H1 (cell line): ENCODE measurements at regions not wholly inside any gene's neighbourhood (a gene's known extent, or its start where the extent isn't known, plus 50 kb on each side); places are given as distances from the start of the nearest gene placed in this dataset.

Source experiments
- CTCF ChIA-PET: fragments of 300-600 bp; sonication (Branson Sonifier 250); formaldehyde crosslinking; loops from one replicate; lab custom pipeline; 2021; ENCODE audit not compliant: partially characterized antibody; lab: Charles Lee
- POLR2A ChIA-PET: fragments of 300-600 bp; sonication (Branson Sonifier 250); formaldehyde crosslinking; loops from one replicate; lab custom pipeline; 2021; ENCODE audit warnings: inconsistent platforms; ENCODE audit not compliant: partially characterized antibody; lab: Charles Lee
- DNase-seq, 2 experiments: peaks; one replicate each; pipeline versions ENCODE4 v3.0.0 to v3.0.0-alpha.2; 2010 to 2022; ENCODE audit warnings: low spot score in 2 of 2, low read depth in 1 of 2, mixed read lengths in 1 of 2
- FAIRE-seq: peaks from 2 replicates; lab custom pipeline; 2011; peaks lifted over from hg19 to GRCh38; lab: Jason Lieb, UNC
- H2AFZ ChIP-seq: 2 replicates; pipeline ENCODE4 v1.8.1; 2012; ENCODE audit warnings: low read length, inconsistent platforms
- H2AK5ac ChIP-seq: 2 replicates; pipeline ENCODE4 v1.6.1; 2013; ENCODE audit warnings: low read depth, low read length
- H2BK120ac ChIP-seq: replicated peaks from 2 replicates; pipeline ENCODE3; 2013; ENCODE audit warnings: low read depth, low read length, inconsistent platforms
- H2BK12ac ChIP-seq: 2 replicates; pipeline ENCODE4 v1.6.1; 2013; ENCODE audit warnings: low read depth, low read length
- H2BK15ac ChIP-seq: 2 replicates; pipeline ENCODE4 v1.6.1; 2013; ENCODE audit warnings: low read length
- H2BK20ac ChIP-seq: 2 replicates; pipeline ENCODE4 v1.6.1; 2013; ENCODE audit warnings: low read length
- H2BK5ac ChIP-seq: 2 replicates; pipeline ENCODE4 v1.6.1; 2013; ENCODE audit warnings: low read depth, low read length
- H3K14ac ChIP-seq: 2 replicates; pipeline ENCODE4 v1.6.1; 2013; ENCODE audit warnings: inconsistent platforms; ENCODE audit not compliant: insufficient read length
- H3K18ac ChIP-seq: 2 replicates; pipeline ENCODE4 v1.6.1; 2013; ENCODE audit warnings: low read length; ENCODE audit errors: extremely low read depth
- H3K23ac ChIP-seq: 2 replicates; pipeline ENCODE4 v1.6.1; 2013; ENCODE audit warnings: inconsistent platforms; ENCODE audit not compliant: insufficient read length
- H3K23me2 ChIP-seq: 2 replicates; pipeline ENCODE4 v1.6.1; 2013; ENCODE audit warnings: low read depth, low read length
- H3K27ac ChIP-seq: 2 replicates; pipeline ENCODE4 v1.6.1; 2011; ENCODE audit warnings: low read depth, low read length, inconsistent platforms
- H3K27me3 ChIP-seq, 4 experiments: replicated peaks in 1 of 4; 1 replicate in 1 of 4; 2 replicates in 3 of 4; pipeline versions ENCODE4 v1.6.1 to v1.8.1; 2011 to 2013; ENCODE audit warnings: low read length in 3 of 4, mild to moderate bottlenecking in 3 of 4, inconsistent platforms in 2 of 4, mixed read lengths in 2 of 4, moderate library complexity in 1 of 4; ENCODE audit not compliant: control insufficient read depth in 3 of 4, insufficient read depth in 3 of 4; ENCODE audit errors: extremely low read depth in 1 of 4
- H3K36me3 ChIP-seq, 4 experiments: 2 replicates each; pipeline versions ENCODE4 v1.6.1 to v1.8.1; 2011 to 2013; ENCODE audit warnings: mild to moderate bottlenecking in 4 of 4, low read length in 3 of 4, moderate library complexity in 2 of 4, control low read depth in 1 of 4, inconsistent platforms in 1 of 4; ENCODE audit not compliant: insufficient read depth in 4 of 4, control insufficient read depth in 2 of 4
- H3K4ac ChIP-seq: replicated peaks from 2 replicates; pipeline ENCODE3; 2013; ENCODE audit warnings: low read length, low read depth, mixed read lengths, inconsistent platforms; ENCODE audit not compliant: insufficient read length
- H3K4me1 ChIP-seq, 4 experiments: replicated peaks in 1 of 4; 1 replicate in 1 of 4; 2 replicates in 3 of 4; pipeline versions ENCODE4 v1.6.1 to v1.8.1; 2011 to 2013; ENCODE audit warnings: low read length in 3 of 4, inconsistent platforms in 2 of 4, mixed read lengths in 1 of 4; ENCODE audit not compliant: insufficient read depth in 4 of 4, control insufficient read depth in 3 of 4
- H3K4me2 ChIP-seq, 2 experiments: 2 replicates each; pipeline versions ENCODE4 v1.6.1 to v1.8.1; 2011 to 2013; ENCODE audit warnings: low read depth in 2 of 2, low read length in 2 of 2, control low read depth in 1 of 2, inconsistent platforms in 1 of 2, mild to moderate bottlenecking in 1 of 2; ENCODE audit not compliant: insufficient read depth in 1 of 2
- H3K4me3 ChIP-seq, 4 experiments: fragments of 200-600, 300-600 bp in 1 of 4; sonication (generic), shearing (Covaris generic), sonication (Bioruptor Twin) in 1 of 4; 2 replicates each; pipeline versions ENCODE4 v1.5.1 to v1.8.1; 2011 to 2016; ENCODE audit warnings: low read length in 4 of 4, low read depth in 3 of 4, control low read depth in 2 of 4, inconsistent platforms in 2 of 4, mild to moderate bottlenecking in 2 of 4, mixed read lengths in 1 of 4, moderate library complexity in 1 of 4; ENCODE audit not compliant: insufficient read depth in 2 of 4; ENCODE audit errors: extremely low read depth in 1 of 4
- H3K56ac ChIP-seq: replicated peaks from 2 replicates; pipeline ENCODE3; 2013; ENCODE audit warnings: low read depth, mild to moderate bottlenecking, mixed read lengths, low read length, inconsistent platforms; ENCODE audit not compliant: insufficient read length
- H3K79me1 ChIP-seq: 2 replicates; pipeline ENCODE4 v1.6.1; 2013; ENCODE audit warnings: low read depth, low read length, control low read depth
- H3K79me2 ChIP-seq, 2 experiments: 2 replicates each; pipeline versions ENCODE4 v1.6.1 to v1.8.1; 2012 to 2013; ENCODE audit warnings: low read length in 2 of 2, mild to moderate bottlenecking in 2 of 2, inconsistent platforms in 1 of 2; ENCODE audit not compliant: insufficient read depth in 2 of 2, control insufficient read depth in 1 of 2
- H3K9ac ChIP-seq, 4 experiments: replicated peaks in 1 of 4; 1 replicate in 1 of 4; 2 replicates in 3 of 4; pipeline versions ENCODE4 v1.6.1 to v1.8.1; 2011 to 2013; ENCODE audit warnings: low read depth in 3 of 4, low read length in 3 of 4, control low read depth in 2 of 4, mild to moderate bottlenecking in 2 of 4, moderate library complexity in 2 of 4, inconsistent platforms in 1 of 4; ENCODE audit errors: extremely low read depth in 1 of 4
- H3K9me3 ChIP-seq, 2 experiments: 2 replicates each; pipeline versions ENCODE4 v1.6.1 to v1.8.1; 2012 to 2013; ENCODE audit warnings: mild to moderate bottlenecking in 2 of 2, moderate library complexity in 2 of 2, control low read depth in 1 of 2, inconsistent platforms in 1 of 2, low read depth in 1 of 2, low read length in 1 of 2, mixed read lengths in 1 of 2; ENCODE audit not compliant: insufficient read depth in 2 of 2
- H4K20me1 ChIP-seq, 2 experiments: replicated peaks in 1 of 2; 2 replicates each; pipeline versions ENCODE3 to v1.8.1; 2011 to 2013; ENCODE audit warnings: inconsistent platforms in 2 of 2, low read length in 2 of 2, mild to moderate bottlenecking in 1 of 2; ENCODE audit not compliant: insufficient read depth in 2 of 2, control insufficient read depth in 1 of 2
- H4K5ac ChIP-seq: 2 replicates; pipeline ENCODE4 v1.6.1; 2013; ENCODE audit warnings: low read length, low read depth, mixed read lengths, inconsistent platforms; ENCODE audit not compliant: insufficient read length
- H4K8ac ChIP-seq: 2 replicates; pipeline ENCODE4 v1.8.0; 2013; ENCODE audit warnings: mild to moderate bottlenecking, moderate library complexity, low read length, inconsistent platforms; ENCODE audit not compliant: insufficient read depth; ENCODE audit errors: extremely low read depth
- H4K91ac ChIP-seq: replicated peaks from 2 replicates; pipeline ENCODE3; 2013; ENCODE audit warnings: low read length, mixed read lengths, inconsistent platforms; ENCODE audit not compliant: insufficient read length
- ATF2 ChIP-seq: IDR thresholded peaks from 2 replicates; pipeline ENCODE4 v1.6.1; 2012; ENCODE audit warnings: low read length, inconsistent platforms
- CHD1 ChIP-seq: IDR thresholded peaks from 2 replicates; pipeline ENCODE4 v1.6.1; 2012; ENCODE audit warnings: low read depth, low read length, improper control_type of control experiment
- EZH2 ChIP-seq: fragments of 200-600 bp; sonication (generic); IDR thresholded peaks from 2 replicates; pipeline ENCODE4 v1.7.1; 2012; ENCODE audit warnings: low read depth, mild to moderate bottlenecking, moderate library complexity, low read length, inconsistent platforms; ENCODE audit not compliant: severe bottlenecking
- POLR2AphosphoS5 ChIP-seq: IDR thresholded peaks from 2 replicates; pipeline ENCODE4 v1.6.1; 2011; ENCODE audit warnings: low read depth, low read length
- RNF2 ChIP-seq: fragments of 200-900, 300-1000 bp; sonication (generic); IDR thresholded peaks from 2 replicates; pipeline ENCODE4 v1.7.1; 2016; ENCODE audit warnings: borderline replicate concordance, low read depth, mild to moderate bottlenecking, antibody characterized with exemption, low read length; ENCODE audit not compliant: poor library complexity, severe bottlenecking; ENCODE audit errors: missing control alignments
- SAP30 ChIP-seq: fragments of 300-600 bp; sonication (generic); IDR thresholded peaks from 2 replicates; pipeline ENCODE4 v1.7.1; 2012; ENCODE audit warnings: low read length, moderate library complexity, mild to moderate bottlenecking, inconsistent platforms; ENCODE audit not compliant: insufficient read depth, insufficient replicate concordance
- SIN3A ChIP-seq, 2 experiments: IDR thresholded peaks in 1 of 2; conservative IDR thresholded peaks in 1 of 2; 2 replicates each; pipeline ENCODE4 v1.6.1; 2011 to 2012; ENCODE audit warnings: low read length in 2 of 2, improper control_type of control experiment in 1 of 2, low read depth in 1 of 2, mild to moderate bottlenecking in 1 of 2
- TAF1 ChIP-seq: IDR thresholded peaks from 2 replicates; pipeline ENCODE4 v1.6.1; 2011; ENCODE audit warnings: mild to moderate bottlenecking, low read depth, low read length
- WGBS, 2 experiments: shearing (Covaris generic) in 1 of 2; methylation state at CpG; one replicate each; pipeline versions ENCODE4 v1.1.6 to v1.1.7; 2013 to 2015; ENCODE audit warnings: low lambda C conversion rate in 2 of 2, mixed read lengths in 2 of 2, inconsistent platforms in 1 of 2, low coverage in 1 of 2, missing lambda C conversion rate in 1 of 2; ENCODE audit not compliant: insufficient replicate concordance in 2 of 2, insufficient coverage in 1 of 2, insufficient read length in 1 of 2; ENCODE audit errors: extremely low coverage in 1 of 2, missing lambda C conversion rate in 1 of 2; 5-methylcytosine and 5-hydroxymethylcytosine counted together

GRCh38 chr1:208603721-208604120 lies 359.5 kb upstream of the PLXNA2 start:
- Histone ChIP-seq H3K4ac (no peak overlapping the region), H3K4me2 (no peak overlapping the region), H3K9me3 (no peaks in the 10 kb centered on the region), H3K36me3 (no peaks in the 10 kb centered on the region), H3K23ac (no peak overlapping the region), H2AK5ac (no peak overlapping the region), H3K9ac (no peak overlapping the region), H2AFZ (0 out of 2 replicates have a peak overlapping the region, but pooled peaks have one; percentile 21), H2BK12ac (no peak overlapping the region), H3K79me2 (no peaks in the 10 kb centered on the region), H2BK5ac (no peak overlapping the region), H3K56ac (no peak overlapping the region), H2BK15ac (no peak overlapping the region), H3K79me1 (no peaks in the 10 kb centered on the region), H4K91ac (no peak overlapping the region), H3K18ac (no peak overlapping the region), H3K23me2 (no peaks in the 10 kb centered on the region), H2BK20ac (no peak overlapping the region), H3K14ac (no peak overlapping the region), H3K4me3 (no peak overlapping the region), H3K4me1 (peaks cover 5 to 17% (median 9%) of the 10 kb centered on the region in 4 experiments; a peak in 6 of 7 replicates), H4K8ac (no peak overlapping the region), H3K27me3 (no peaks in the 10 kb centered on the region; a peak in 2 of 7 replicates), H4K20me1 (no peaks in the 10 kb centered on the region), H3K27ac (no peak overlapping the region), H4K5ac (no peak overlapping the region), H2BK120ac (no peak overlapping the region)
- TF ChIP-seq EZH2 = no peak
- TF ChIP-seq SAP30 = no peak
- no peak for TF ChIP-seq SIN3A (conservative IDR thresholded peaks at IDR 0.05 in 1 of 2, IDR thresholded peaks at IDR 0.05 in 1 of 2; ENCODE audit: low read depth in 1 of 2, low read length in 2 of 2)
- no peak for TF ChIP-seq CHD1
- no peak for TF ChIP-seq TAF1
- no peak for TF ChIP-seq ATF2
- no peak for TF ChIP-seq POLR2AphosphoS5
- TF ChIP-seq RNF2 = no peak
- WGBS, 2 experiments = 96% methylated on average over 2 of the region's 2 CpGs; no CpG with 5 or more reads in 1 of the 2 experiments
- CTCF ChIA-PET = interaction anchor here (1.1 kb wide), 1 partner anchor 645 kb away, joined by 3 read pairs; no protein-coding TSS in a partner anchor
- FAIRE-seq (no peak), DNase-seq (no peak)
- POLR2A ChIA-PET = no interaction called here
